K562 (cell line): ENCODE measurements at regions not wholly inside any gene's neighbourhood (a gene's known extent, or its start where the extent isn't known, plus 50 kb on each side); places are given as distances from the start of the nearest gene placed in this dataset.

ENCODE experiments used
- ATAC-seq: fragments of 200-7000 bp; cut with Tn5 transposase; 3 replicates; pipeline ENCODE4 v1.9.1; 2020; ENCODE audit warnings: moderate library complexity
- BruUV-seq: library from RNA; stranded (reverse); fragments of 400-500 nt; replicated peaks from 2 replicates; lab custom pipeline; 2021; lab: Mats Ljungman, UMichigan
- CTCF ChIA-PET: fragments of 300-600 bp; formaldehyde crosslinking; extraction: SDS; loops from one replicate; lab custom pipeline; 2021; ENCODE audit warnings: low intra/inter-chr PET ratio; lab: Yijun Ruan, JAX
- POLR2A ChIA-PET: fragments of 300-600, 350-650 bp; sonication (Branson Sonifier 250); formaldehyde crosslinking; extraction: SDS; loops from one replicate; lab custom pipeline; 2021; ENCODE audit warnings: antibody characterized with exemption, inconsistent platforms; lab: Yijun Ruan, JAX
- DNase-seq, 4 experiments: peaks; one replicate each; pipeline versions ENCODE4 v3.0.0 to v3.0.0-alpha.2; 2011 to 2018; ENCODE audit warnings: low spot score in 3 of 4, mixed read lengths in 3 of 4; ENCODE audit errors: extremely low read depth in 1 of 4
- FAIRE-seq: peaks from 2 replicates; lab custom pipeline; 2011; peaks lifted over from hg19 to GRCh38; lab: Jason Lieb, UNC
- H2AFZ ChIP-seq: 2 replicates; pipeline ENCODE4 v1.6.0; 2011; ENCODE audit warnings: low read depth, low read length, control low read depth, inconsistent platforms
- H3K27ac ChIP-seq: fragments of 200-600 bp; 3 replicates; pipeline ENCODE4 v1.8.0; 2011; ENCODE audit warnings: low read depth, mild to moderate bottlenecking, control low read depth, inconsistent platforms, low read length, moderate library complexity, mixed read lengths; ENCODE audit errors: extremely low read depth
- H3K27me3 ChIP-seq, 2 experiments: fragments of 300-600 bp in 1 of 2; 2 replicates in 1 of 2; 3 replicates in 1 of 2; pipeline versions ENCODE4 v1.6.0 to v1.8.0; 2011; ENCODE audit warnings: inconsistent platforms in 2 of 2, low read length in 2 of 2, mild to moderate bottlenecking in 1 of 2, mixed read lengths in 1 of 2, moderate library complexity in 1 of 2; ENCODE audit not compliant: control insufficient read depth in 2 of 2, insufficient read depth in 2 of 2
- H3K36me3 ChIP-seq: fragments of 300-600 bp; 3 replicates; pipeline ENCODE4 v1.8.0; 2011; ENCODE audit warnings: mild to moderate bottlenecking, low read length, inconsistent platforms; ENCODE audit not compliant: control insufficient read depth, insufficient read depth
- H3K4me1 ChIP-seq, 2 experiments: fragments of 200-600 bp in 1 of 2; replicated peaks in 1 of 2; 2 replicates in 1 of 2; 3 replicates in 1 of 2; pipeline versions ENCODE4 v1.5.1 to v1.8.0; 2011; ENCODE audit warnings: inconsistent platforms in 2 of 2, low read length in 2 of 2, mild to moderate bottlenecking in 1 of 2, mixed read lengths in 1 of 2, moderate library complexity in 1 of 2; ENCODE audit not compliant: control insufficient read depth in 2 of 2, insufficient read depth in 2 of 2
- H3K4me2 ChIP-seq: 2 replicates; pipeline ENCODE4 v1.6.1; 2011; ENCODE audit warnings: low read length, control low read depth, inconsistent platforms, mixed read lengths; ENCODE audit not compliant: insufficient read depth
- H3K4me3 ChIP-seq: fragments of 200-600 bp; sonication (generic), shearing (Covaris generic); 2 replicates; pipeline ENCODE4 v1.5.1; 2016; ENCODE audit warnings: control low read depth, inconsistent platforms
- H3K79me2 ChIP-seq: fragments of 200-600 bp; 3 replicates; pipeline ENCODE4 v1.8.0; 2011; ENCODE audit warnings: low read length, inconsistent platforms; ENCODE audit not compliant: control insufficient read depth, insufficient read depth
- H3K9ac ChIP-seq, 2 experiments: 2 replicates each; pipeline versions ENCODE4 v1.6.0 to v1.6.1; 2011; ENCODE audit warnings: low read depth in 2 of 2, low read length in 2 of 2, control low read depth in 1 of 2, inconsistent platforms in 1 of 2, mild to moderate bottlenecking in 1 of 2, mixed read lengths in 1 of 2; ENCODE audit not compliant: insufficient read depth in 1 of 2
- H3K9me1 ChIP-seq: one replicate; pipeline ENCODE4 v1.6.0; 2011; ENCODE audit warnings: inconsistent platforms, mild to moderate bottlenecking, low read length, moderate library complexity; ENCODE audit not compliant: control insufficient read depth, insufficient read depth
- H3K9me3 ChIP-seq: replicated peaks from 2 replicates; pipeline ENCODE4 v1.5.1; 2011; ENCODE audit warnings: low read depth, low read length, inconsistent platforms; ENCODE audit not compliant: control insufficient read depth, insufficient read depth
- H4K20me1 ChIP-seq: replicated peaks from 2 replicates; pipeline ENCODE4 v1.6.1; 2011; ENCODE audit warnings: low read length, inconsistent platforms, mixed read lengths; ENCODE audit not compliant: control insufficient read depth, insufficient read depth
- CBX8 ChIP-seq: fragments of 200-600 bp; sonication (generic); IDR thresholded peaks from 2 replicates; pipeline ENCODE4 v1.6.1; 2012; ENCODE audit warnings: borderline replicate concordance, mixed run types, low read depth, mild to moderate bottlenecking, moderate library complexity, mixed read lengths, low read length, control low read depth, inconsistent platforms; ENCODE audit not compliant: poor library complexity, severe bottlenecking; ENCODE audit errors: extremely low read depth
- ELF1 ChIP-seq: fragments of 200-800 bp; sonication (Bioruptor generic); IDR thresholded peaks from 2 replicates; pipeline ENCODE4 v1.6.1; 2016; ENCODE audit warnings: missing genetic modification characterization, missing compliant biosample characterization
- FOXA3 ChIP-seq, 2 experiments: fragments of 450-650 bp in 1 of 2; sonication (generic) in 1 of 2; formaldehyde crosslinking; IDR thresholded peaks in 1 of 2; conservative IDR thresholded peaks in 1 of 2; 2 replicates each; pipeline versions ENCODE4 v1.4.0 to v1.8.0; 2020 to 2022; ENCODE audit warnings: mild to moderate bottlenecking in 2 of 2, missing genetic modification reagents in 1 of 2
- FOXK2 ChIP-seq, 2 experiments: fragments of 450-650 bp; IDR thresholded peaks in 1 of 2; conservative IDR thresholded peaks in 1 of 2; 2 replicates each; pipeline ENCODE4 v1.6.1; 2016; ENCODE audit warnings: low read depth in 2 of 2, mild to moderate bottlenecking in 1 of 2
- FOXP1 ChIP-seq: sonication (generic); formaldehyde crosslinking; IDR thresholded peaks from 2 replicates; pipeline ENCODE4 v1.8.0; 2022; ENCODE audit warnings: mild to moderate bottlenecking, missing genetic modification reagents
- GTF2A2 ChIP-seq: IDR thresholded peaks from 2 replicates; pipeline ENCODE4 v1.6.1; 2016; ENCODE audit warnings: mild to moderate bottlenecking, missing genetic modification characterization, missing compliant biosample characterization
- HNRNPL ChIP-seq: fragments of 200-400 bp; formaldehyde crosslinking; IDR thresholded peaks from 2 replicates; pipeline ENCODE4 v1.6.1; 2017; ENCODE audit warnings: low read depth, mild to moderate bottlenecking, low read length
- HOXB6 ChIP-seq: fragments of 250-450 bp; sonication (Bioruptor Pico); IDR thresholded peaks from 2 replicates; pipeline ENCODE4 v1.5.1; 2022; ENCODE audit warnings: mild to moderate bottlenecking, borderline replicate concordance
- IFI16 ChIP-seq: fragments of 250-450 bp; sonication (Bioruptor Pico); IDR thresholded peaks from 2 replicates; pipeline ENCODE4 v2.1.2; 2022; ENCODE audit warnings: mild to moderate bottlenecking, inconsistent platforms
- KAT7 ChIP-seq: sonication (generic); formaldehyde crosslinking; IDR thresholded peaks from 2 replicates; pipeline ENCODE4 v1.8.0; 2022; ENCODE audit warnings: missing genetic modification reagents, mild to moderate bottlenecking, borderline replicate concordance
- NFYB ChIP-seq: IDR thresholded peaks from 2 replicates; pipeline ENCODE4 v1.6.1; 2011; ENCODE audit warnings: mild to moderate bottlenecking, moderate library complexity; ENCODE audit not compliant: insufficient read length; ENCODE audit errors: extremely low read depth
- NONO ChIP-seq, 2 experiments: fragments of 200-400 bp in 1 of 2; fragments of 450-650 bp in 1 of 2; formaldehyde crosslinking in 1 of 2; IDR thresholded peaks; 2 replicates each; pipeline ENCODE4 v1.6.1; 2017; ENCODE audit warnings: low read depth in 2 of 2, mild to moderate bottlenecking in 2 of 2, moderate library complexity in 2 of 2, low read length in 1 of 2
- TAF1 ChIP-seq: IDR thresholded peaks from 2 replicates; pipeline ENCODE4 v1.6.1; 2011; ENCODE audit warnings: mild to moderate bottlenecking, low read length, moderate library complexity; ENCODE audit not compliant: insufficient read depth, control insufficient read depth, severe bottlenecking; ENCODE audit errors: extremely low read depth
- TGIF2 ChIP-seq: sonication (generic); formaldehyde crosslinking; IDR thresholded peaks from 2 replicates; pipeline ENCODE4 v1.8.1; 2022; ENCODE audit warnings: mild to moderate bottlenecking, missing genetic modification reagents, moderate library complexity
- ZNF239 ChIP-seq: fragments of 250-450 bp; sonication (Bioruptor Pico); IDR thresholded peaks from 2 replicates; pipeline ENCODE4 v1.4.0; 2020; ENCODE audit warnings: mild to moderate bottlenecking
- ZNF79 ChIP-seq: fragments of 250-450 bp; sonication (Bioruptor Pico); IDR thresholded peaks from 2 replicates; pipeline ENCODE4 v1.4.0; 2020; ENCODE audit warnings: low read depth, mild to moderate bottlenecking, moderate library complexity
- ZSCAN32 ChIP-seq: fragments of 450-650 bp; formaldehyde crosslinking; IDR thresholded peaks from 2 replicates; pipeline ENCODE4 v1.4.0; 2020; ENCODE audit warnings: mild to moderate bottlenecking, moderate library complexity
- WGBS: fragments of 100-300 bp; shearing (Covaris generic); methylation state at CpG from one replicate; pipeline ENCODE4 v1.1.6; 2016; ENCODE audit warnings: low coverage, mixed read lengths; ENCODE audit not compliant: insufficient coverage; ENCODE audit errors: missing lambda C conversion rate; 5-methylcytosine and 5-hydroxymethylcytosine counted together
- in situ Hi-C: fragments of 300-500 bp; cut with MboI; formaldehyde crosslinking; loops from 4 replicates; pipeline ENCODE4 v1.15.0; 2018; ENCODE audit warnings: inconsistent platforms, mixed read lengths
- intact Hi-C: fragments of 100-400 bp; cut with micrococcal nuclease; formaldehyde crosslinking; loops from 2 replicates; pipeline ENCODE4 v1.14.2; 2022
- TF ChIP-seq, protein P1 (sequence below): fragments of 450-650 bp; formaldehyde crosslinking; IDR thresholded peaks from 2 replicates; pipeline ENCODE4 v1.4.0; 2020; ENCODE audit warnings: mild to moderate bottlenecking
- TF ChIP-seq, protein P2 (sequence below): sonication (generic); formaldehyde crosslinking; IDR thresholded peaks from 2 replicates; pipeline ENCODE4 v1.9.0; 2022; ENCODE audit warnings: mild to moderate bottlenecking, missing genetic modification reagents
- TF ChIP-seq, protein P3 (sequence below): fragments of 450-650 bp; conservative IDR thresholded peaks from 2 replicates; pipeline ENCODE4 v1.6.1; 2016; ENCODE audit warnings: missing genetic modification characterization, low read depth, mild to moderate bottlenecking, missing compliant biosample characterization, moderate library complexity

DNA sequence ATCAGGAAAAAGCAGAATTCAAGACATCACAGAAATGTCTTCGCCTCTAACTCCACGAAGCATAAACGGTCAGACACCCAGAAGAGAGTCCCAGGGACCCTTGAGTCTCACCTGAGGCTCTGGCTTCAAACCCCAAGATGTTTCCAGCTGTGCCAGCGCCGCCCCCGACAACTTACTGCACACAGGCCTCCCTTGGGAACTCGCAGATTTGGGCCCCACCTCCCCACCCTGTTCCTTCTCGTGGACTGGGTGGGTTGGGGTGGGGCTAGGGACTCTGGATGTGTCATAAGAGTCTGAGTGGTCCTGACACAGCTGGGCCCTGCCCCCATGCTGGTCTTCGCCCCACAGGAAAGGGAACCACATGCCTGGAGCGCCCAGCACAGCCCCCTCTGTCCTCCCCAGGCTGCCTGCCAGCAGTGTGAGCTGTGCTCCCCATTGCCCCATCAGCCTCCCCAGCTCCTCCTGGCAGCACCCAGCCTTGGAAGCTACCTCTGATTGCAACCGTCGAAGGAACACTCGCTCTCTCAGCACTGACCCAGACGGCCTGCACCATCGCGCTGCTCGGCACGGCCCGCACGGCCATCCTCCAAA lies 147.5 kb downstream of the CRYBB2 start:
- BruUV-seq, result no TSS peak
- H3K4me2 ChIP-seq, result no peak overlapping the region
- H3K9me1 ChIP-seq, result no peaks in the 10 kb centered on the region
- no peaks in the 10 kb centered on the region; the same call in 1 of the 3 replicates for H3K79me2 ChIP-seq
- no peak for DNase-seq
- H2AFZ ChIP-seq, result no peak overlapping the region
- CTCF ChIA-PET, result no interaction called here
- in situ Hi-C loops (no loop called here), intact Hi-C loops (loop anchor here (10.0 kb wide), 1 partner anchor 78 kb away; no protein-coding TSS in a partner anchor)
- H3K4me3 ChIP-seq, result no peak overlapping the region
- peaks cover 11% of the 10 kb centered on the region for H4K20me1 ChIP-seq
- no peak overlapping the region for H3K27ac ChIP-seq
- H3K9ac ChIP-seq, result no peak overlapping the region
- H3K4me1 ChIP-seq, result peaks cover 0 to 9% of the 10 kb centered on the region in 2 experiments; a peak in 1 of 5 replicates
- H3K36me3 ChIP-seq, result peaks cover 4% of the 10 kb centered on the region; the same call in 1 of the 3 replicates
- POLR2A ChIA-PET, result interaction anchor here (0.7 kb wide), 1 partner anchor 165 kb away, joined by 3 read pairs; no protein-coding TSS in a partner anchor
- H3K27me3 ChIP-seq, result no peaks in the 10 kb centered on the region
- WGBS, result 88% methylated on average over 12 of the region's 20 CpGs
- FAIRE-seq, result no peak
- TF ChIP-seq HNRNPL (no peak), TGIF2 (CRISPR knock-in tag) (no peak), KAT7 (CRISPR knock-in tag) (no peak), ZNF79 (CRISPR knock-in tag) (no peak), TAF1 (no peak), GTF2A2 (no peak), NFYB (no peak), ZSCAN32 (no peak), CBX8 (no peak), NONO (IDR thresholded peaks at IDR 0.05; ENCODE audit: low read depth in 2 of 2, low read length in 1 of 2) (no peak), ZNF239 (no peak), FOXA3 (CRISPR knock-in tag; conservative IDR thresholded peaks at IDR 0.05 in 1 of 2, IDR thresholded peaks at IDR 0.05 in 1 of 2) (no peak), FOXK2 (conservative IDR thresholded peaks at IDR 0.05 in 1 of 2, IDR thresholded peaks at IDR 0.05 in 1 of 2; ENCODE audit: low read depth in 2 of 2) (no peak), FOXP1 (no peak), HOXB6 (CRISPR knock-in tag) (no peak), IFI16 (CRISPR knock-in tag) (no peak), ELF1 (no peak)
- TF ChIP-seq, protein P1, sequence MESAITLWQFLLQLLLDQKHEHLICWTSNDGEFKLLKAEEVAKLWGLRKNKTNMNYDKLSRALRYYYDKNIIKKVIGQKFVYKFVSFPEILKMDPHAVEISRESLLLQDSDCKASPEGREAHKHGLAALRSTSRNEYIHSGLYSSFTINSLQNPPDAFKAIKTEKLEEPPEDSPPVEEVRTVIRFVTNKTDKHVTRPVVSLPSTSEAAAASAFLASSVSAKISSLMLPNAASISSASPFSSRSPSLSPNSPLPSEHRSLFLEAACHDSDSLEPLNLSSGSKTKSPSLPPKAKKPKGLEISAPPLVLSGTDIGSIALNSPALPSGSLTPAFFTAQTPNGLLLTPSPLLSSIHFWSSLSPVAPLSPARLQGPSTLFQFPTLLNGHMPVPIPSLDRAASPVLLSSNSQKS (CRISPR knock-in tag), result no peak
- TF ChIP-seq, protein P2, sequence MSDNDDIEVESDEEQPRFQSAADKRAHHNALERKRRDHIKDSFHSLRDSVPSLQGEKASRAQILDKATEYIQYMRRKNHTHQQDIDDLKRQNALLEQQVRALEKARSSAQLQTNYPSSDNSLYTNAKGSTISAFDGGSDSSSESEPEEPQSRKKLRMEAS (CRISPR knock-in tag), result no peak
- TF ChIP-seq, protein P3, sequence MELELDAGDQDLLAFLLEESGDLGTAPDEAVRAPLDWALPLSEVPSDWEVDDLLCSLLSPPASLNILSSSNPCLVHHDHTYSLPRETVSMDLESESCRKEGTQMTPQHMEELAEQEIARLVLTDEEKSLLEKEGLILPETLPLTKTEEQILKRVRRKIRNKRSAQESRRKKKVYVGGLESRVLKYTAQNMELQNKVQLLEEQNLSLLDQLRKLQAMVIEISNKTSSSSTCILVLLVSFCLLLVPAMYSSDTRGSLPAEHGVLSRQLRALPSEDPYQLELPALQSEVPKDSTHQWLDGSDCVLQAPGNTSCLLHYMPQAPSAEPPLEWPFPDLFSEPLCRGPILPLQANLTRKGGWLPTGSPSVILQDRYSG (tag), result no peak
- no peak for ATAC-seq
- no peaks in the 10 kb centered on the region for H3K9me3 ChIP-seq
